GM19099 (cell line): ENCODE measurements at regions not wholly inside any gene's neighbourhood (a gene's known extent, or its start where the extent isn't known, plus 50 kb on each side); places are given as distances from the start of the nearest gene placed in this dataset.

Experiments
- POLR2A ChIP-seq: IDR thresholded peaks from 3 replicates; pipeline ENCODE4 v1.6.1; 2011; ENCODE audit warnings: low read depth; ENCODE audit not compliant: insufficient read length; ENCODE audit errors: extremely low read depth

DNA sequence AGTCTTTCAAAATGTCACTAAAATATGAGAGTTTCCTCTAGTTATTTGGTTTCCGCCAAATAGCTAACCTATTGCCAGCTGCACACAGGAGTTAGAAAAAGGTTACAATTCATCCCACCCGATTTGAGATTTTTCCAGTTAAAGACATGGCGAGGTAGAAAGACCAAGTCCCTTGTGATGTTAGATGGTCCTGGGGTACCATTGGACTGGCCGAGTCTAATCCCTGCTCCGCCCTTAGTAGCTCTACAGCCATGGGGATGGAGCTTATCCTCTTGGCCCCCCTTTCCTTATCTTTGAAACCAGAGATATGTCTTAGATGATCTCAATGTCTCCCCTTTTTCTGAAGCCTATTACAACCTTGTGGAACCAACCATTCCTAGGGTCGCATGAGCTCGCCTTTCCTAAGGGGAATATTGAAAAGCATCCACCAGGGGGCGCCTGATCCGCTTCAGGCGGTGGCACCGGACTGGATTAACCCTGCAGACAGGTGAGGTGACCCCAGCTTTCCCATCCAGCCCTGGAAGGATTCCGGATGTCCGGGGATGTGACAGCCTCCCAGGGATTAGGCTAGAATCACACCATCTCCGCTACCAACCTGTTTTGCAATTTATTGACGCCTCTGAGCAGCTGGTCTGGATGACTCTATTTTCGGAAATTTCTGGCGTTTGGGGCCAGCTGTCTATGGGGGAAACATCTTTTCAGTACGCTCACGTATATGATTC lies 68.3 kb upstream of the SIM2 start:
- TF ChIP-seq POLR2A: no peak

- TF ChIP-seq POLR2A: no peak
Measured at GRCh38 chr21:36636016-36636415, 62.9 kb upstream of the SIM2 start.

DNA sequence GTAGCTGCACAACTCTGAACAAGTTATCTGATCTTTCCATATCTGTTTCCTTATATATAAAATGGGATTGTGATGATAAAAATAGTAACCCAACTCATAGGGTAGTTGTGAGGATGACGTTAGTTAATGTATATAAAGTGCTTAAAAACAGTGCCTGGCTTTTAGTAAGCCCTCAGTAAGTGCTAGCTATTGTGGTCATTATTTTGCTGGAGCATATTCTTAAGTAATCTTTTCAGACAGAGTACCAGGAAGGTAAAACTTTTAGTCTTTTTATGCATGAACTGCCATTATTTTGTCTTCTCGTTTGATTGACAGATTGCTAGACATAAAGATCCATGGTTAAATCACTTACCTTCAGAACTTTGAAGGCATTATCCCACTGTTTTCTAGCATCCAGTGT lies 62.5 kb upstream of the SIM2 start:
- TF ChIP-seq POLR2A: no peak

GRCh38 chr21:36639769-36640168 lies 59.1 kb upstream of the SIM2 start:
- no peak for TF ChIP-seq POLR2A

DNA sequence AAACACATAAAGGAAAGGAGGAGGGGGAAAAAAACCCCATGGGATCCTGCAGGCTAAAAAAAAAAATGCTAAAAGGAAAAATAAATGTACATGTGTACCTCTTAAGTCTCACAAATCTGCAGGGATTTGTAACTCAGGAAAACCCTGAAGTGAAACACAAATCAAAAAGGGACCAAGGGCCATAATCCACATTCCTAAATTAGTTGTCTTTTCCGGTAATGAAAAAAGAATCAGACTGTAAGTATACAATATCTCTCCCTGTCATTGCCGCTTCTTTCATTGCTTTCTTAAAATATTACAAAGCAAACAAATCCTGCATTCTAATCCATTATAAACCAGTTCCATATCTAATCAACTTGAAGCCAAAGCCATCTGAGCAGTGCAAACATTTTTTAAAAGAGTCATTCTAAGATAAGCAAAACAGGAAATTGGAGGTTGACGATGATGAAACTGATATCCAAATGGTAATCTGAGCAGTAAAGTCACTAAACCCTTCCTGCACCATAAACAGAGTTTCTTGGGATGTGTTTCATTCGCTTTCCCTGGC lies 58.7 kb upstream of the SIM2 start:
- TF ChIP-seq POLR2A: no peak

DNA sequence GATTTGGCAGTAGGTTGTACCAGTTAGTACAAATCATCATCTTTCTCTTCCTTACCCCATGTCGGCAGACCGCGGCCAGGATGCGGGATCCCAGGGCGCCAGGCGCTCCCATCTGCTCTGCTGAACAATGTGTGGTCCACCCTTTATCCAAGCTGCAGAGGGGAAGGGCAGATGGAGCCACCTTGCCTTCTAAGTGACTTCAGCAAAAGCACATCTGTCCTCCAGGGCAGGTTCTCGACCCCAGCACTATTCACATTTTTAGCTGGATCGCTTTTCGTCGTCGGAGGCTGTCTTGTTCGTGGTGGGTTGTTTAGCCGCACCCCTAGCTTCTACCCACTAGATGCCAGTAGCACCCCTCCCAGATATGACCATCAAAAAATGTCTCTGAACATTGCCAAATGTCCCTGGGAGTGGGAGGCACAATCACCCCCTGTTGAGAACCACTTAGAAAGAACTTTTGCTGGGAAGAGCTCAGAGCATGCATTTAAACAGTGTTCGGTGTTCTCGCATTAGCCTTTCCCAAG lies 58.1 kb upstream of the SIM2 start:
- no peak for TF ChIP-seq POLR2A

DNA sequence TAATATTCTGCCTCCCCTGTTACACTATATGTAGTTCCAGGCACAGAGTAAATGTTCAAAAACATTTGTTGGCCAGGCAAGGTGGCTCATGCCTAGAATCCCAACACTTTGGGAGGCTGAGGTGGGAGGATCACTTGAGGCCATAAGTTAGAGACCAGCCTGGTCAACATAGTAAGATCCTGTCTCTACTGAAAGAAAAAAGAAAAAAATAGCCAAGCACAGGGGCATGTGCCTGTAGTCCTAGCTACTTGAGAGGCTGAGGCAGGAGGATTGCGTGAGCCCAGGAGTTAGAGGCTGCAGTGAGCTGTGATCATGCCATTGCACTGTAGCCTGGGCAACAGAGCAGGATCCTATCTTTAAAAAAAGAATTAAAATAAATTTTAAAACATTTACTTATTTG lies 57.6 kb upstream of the SIM2 start:
- no peak for TF ChIP-seq POLR2A

DNA sequence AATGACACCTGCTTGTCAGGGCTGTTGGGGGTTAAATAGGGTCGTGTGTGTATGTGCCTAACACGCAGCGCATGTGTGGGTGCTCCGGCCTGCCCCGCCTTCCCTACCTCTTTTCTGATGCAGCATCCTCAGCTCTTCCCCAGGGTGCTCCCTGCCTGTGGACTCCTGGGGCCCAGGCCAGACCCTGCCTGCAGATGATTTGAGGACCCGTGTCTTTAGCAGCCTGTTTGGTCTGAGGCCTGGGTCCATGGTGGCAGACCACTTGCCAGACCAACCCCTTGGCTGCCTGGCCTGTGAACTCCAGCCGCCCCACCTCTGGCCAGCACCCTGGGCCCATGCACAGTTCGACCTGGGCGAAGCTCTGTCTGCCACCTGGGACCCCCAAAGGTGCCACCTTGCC lies 57.0 kb upstream of the SIM2 start:
- no peak for TF ChIP-seq POLR2A

GRCh38 chr21:36642777-36643176 lies 56.1 kb upstream of the SIM2 start:
- no peak for TF ChIP-seq POLR2A

DNA sequence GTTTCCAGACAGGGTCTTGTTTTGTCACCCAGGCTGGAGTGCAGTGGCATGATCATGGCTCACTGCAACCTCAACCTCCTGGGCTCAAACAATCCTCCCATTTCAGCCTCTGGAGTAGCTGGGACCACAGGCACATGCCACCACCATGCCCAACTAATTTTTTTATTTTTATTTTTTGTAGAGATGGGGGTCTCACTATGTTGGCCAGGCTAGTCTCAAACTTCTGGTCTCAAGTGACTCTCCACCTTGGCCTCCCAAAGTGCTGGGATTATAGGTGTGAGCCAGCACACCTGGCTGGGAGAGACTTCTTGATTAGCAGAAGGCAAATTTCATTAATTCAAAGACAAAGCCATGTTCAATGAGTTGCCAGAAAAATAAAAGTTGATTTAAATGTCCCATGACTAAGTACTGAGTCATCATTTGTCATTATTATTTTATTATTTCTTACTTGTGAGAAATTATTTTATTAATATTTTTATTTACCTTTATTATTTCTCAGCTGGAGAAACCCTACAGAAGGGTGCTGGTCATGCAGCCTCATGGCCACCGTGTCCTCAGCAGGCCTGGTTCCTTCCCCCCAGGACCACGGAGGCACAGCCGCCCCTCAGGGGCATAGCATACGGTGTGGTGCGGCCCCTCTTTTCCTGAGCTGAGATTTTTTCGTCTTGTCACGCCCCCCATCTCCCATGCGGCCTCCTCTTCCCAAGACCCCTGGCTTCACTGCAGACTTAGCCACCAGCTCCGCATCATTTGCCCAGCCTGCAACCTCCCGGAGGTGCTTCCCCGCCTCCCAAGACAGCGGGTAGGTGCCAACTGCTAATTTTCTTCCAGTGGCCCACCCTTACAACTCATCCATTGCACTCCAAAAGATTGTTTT lies 55.3 kb upstream of the SIM2 start:
- TF ChIP-seq POLR2A: no peak

DNA sequence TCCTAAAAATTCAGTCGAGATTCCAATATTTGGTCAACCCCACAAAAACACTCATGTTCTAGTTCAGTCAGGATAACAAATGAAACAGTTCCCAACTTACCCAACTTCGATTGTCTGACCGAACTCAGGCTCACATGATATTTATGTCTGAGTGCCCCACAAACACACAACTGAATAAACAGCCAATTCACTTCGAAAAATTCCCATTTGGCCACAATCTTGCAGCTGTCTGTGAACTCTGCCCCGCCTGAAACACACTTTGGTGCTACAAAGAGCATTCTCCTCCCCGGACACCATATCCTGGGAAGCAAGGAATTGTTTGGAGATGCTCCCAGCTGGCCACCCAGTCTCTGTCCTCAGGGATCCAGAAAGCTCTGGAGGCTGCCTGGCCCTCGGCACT lies 52.9 kb upstream of the SIM2 start:
- TF ChIP-seq POLR2A: no peak

GRCh38 chr21:36646645-36647044 lies 52.3 kb upstream of the SIM2 start:
- no peak for TF ChIP-seq POLR2A

DNA sequence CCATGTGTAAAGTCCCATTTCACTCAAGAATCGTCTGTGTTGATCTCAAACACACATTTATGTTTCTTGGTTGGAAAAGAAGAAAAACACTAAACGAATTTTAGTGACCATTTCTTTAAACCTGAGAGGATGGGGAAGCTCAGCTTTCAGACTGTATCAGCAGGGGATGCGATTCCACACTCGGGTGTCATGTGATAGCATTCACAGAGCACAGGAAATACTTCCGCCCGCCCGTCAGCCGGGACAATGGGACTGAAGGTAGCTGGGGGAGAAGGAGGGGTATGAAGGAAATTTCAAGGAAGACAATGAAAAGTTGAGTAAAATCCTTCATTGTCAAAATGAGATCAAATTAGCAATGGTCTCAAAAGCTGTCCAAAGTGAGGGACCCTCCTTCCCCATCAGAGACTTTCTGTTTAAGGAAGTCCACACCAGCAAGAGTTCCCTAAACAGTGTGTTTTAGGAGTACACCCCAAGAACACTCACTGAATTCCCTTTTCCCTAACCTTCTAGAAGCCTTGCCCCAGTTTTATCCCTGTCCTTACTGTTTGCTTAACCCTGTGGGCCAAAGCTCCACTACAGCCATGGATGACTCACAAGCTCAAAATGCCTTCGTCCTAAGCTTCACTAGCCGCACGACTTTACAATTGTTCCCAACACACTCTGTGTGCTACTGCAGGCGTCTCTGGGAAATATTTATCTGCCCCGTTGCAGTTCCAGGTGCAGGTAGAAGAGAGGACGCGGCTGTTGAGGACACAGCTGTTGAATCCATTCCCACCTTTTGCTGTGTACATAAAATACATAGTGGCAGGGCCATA lies 51.4 kb upstream of the SIM2 start:
- TF ChIP-seq POLR2A: no peak
